ENCODE measurements at regions not wholly inside any gene's neighbourhood (a gene's known extent, or its start where the extent isn't known, plus 50 kb on each side); places are given as distances from the start of the nearest gene placed in this dataset.

DNA sequence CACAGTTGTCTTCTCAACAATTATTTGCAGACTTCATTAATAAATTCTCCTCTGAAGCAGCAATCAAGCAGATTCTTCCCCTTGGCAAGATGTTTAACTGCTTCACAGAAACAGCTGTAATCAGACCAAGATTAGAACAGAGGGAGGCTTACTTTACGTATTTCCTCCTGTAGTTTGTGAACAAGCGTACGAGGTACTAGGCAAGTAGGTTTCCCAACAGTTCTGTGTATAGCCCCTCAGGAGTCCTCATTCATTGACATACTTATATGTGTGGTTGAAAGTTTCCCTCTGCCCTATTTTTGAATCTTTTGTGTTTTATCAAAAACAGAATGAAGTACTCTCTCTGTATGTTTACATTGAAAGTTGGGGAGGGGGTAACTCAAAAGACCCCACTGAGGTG lies 128.0 kb downstream of the SPATA31D1 start:
- DNase-seq (no peak), ATAC-seq (no peak)
- intact Hi-C loops (cut with DNase I) = no loop called here
- Histone ChIP-seq H3K27ac (no peak overlapping the region), H3K27me3 (ENCODE audit: insufficient read depth in 3 of 3, low read length in 2 of 3) (peaks cover 0 to 3% (median 0%) of the 10 kb centered on the region in 3 donors), H3K4me1 (peaks cover 9% of the 10 kb centered on the region), H3K9me3 (no peaks in the 10 kb centered on the region), H3K36me3 (ENCODE audit: insufficient read depth in 1 of 2, low read depth in 1 of 2) (no peaks in the 10 kb centered on the region), H3K4me3 (no peak overlapping the region)
- WGBS, 3 donors = 71 to 80% (median 75%) methylated on average over 3 of the region's 3 CpGs
- TF ChIP-seq CTCF (IDR thresholded peaks at IDR 0.05) = no peak

- H3K9me3 ChIP-seq = no peaks in the 10 kb centered on the region
- no peak overlapping the region for H3K27ac ChIP-seq
- intact Hi-C loops (cut with DNase I) = no loop called here
- H3K27me3 ChIP-seq (ENCODE audit: insufficient read depth in 3 of 3, low read length in 2 of 3) = peaks cover 0 to 3% (median 0%) of the 10 kb centered on the region in 3 donors
- 16 to 32% (median 17%) methylated on average over 7 of the region's 7 CpGs for WGBS, 3 donors
- DNase-seq (no peak), ATAC-seq (peak in 2 of 4 donors; percentile 48 to 53)
- H3K4me1 ChIP-seq = peaks cover 9% of the 10 kb centered on the region
- no peaks in the 10 kb centered on the region for H3K36me3 ChIP-seq (ENCODE audit: insufficient read depth in 1 of 2, low read depth in 1 of 2)
- no peak for TF ChIP-seq CTCF (IDR thresholded peaks at IDR 0.05)
- H3K4me3 ChIP-seq = no peak overlapping the region
These were observed 128.6 kb downstream of the SPATA31D1 start for GRCh38 chr9:82117026-82117811.

GRCh38 chr9:82122731-82123130 lies 134.2 kb downstream of the SPATA31D1 start:
- H3K9me3 ChIP-seq = no peaks in the 10 kb centered on the region
- ATAC-seq = no peak
- peaks cover 0 to 3% (median 0%) of the 10 kb centered on the region in 3 donors for H3K27me3 ChIP-seq (ENCODE audit: insufficient read depth in 3 of 3, low read length in 2 of 3)
- DNase-seq = no peak
- intact Hi-C loops (cut with DNase I) = no loop called here
- H3K27ac ChIP-seq = no peak overlapping the region
- H3K4me3 ChIP-seq = no peak overlapping the region
- no peaks in the 10 kb centered on the region for H3K36me3 ChIP-seq (ENCODE audit: insufficient read depth in 1 of 2, low read depth in 1 of 2)
- peaks cover 6% of the 10 kb centered on the region for H3K4me1 ChIP-seq
- no peak for TF ChIP-seq CTCF (IDR thresholded peaks at IDR 0.05)

GRCh38 chr9:82124090-82124489 lies 135.5 kb downstream of the SPATA31D1 start:
- Histone ChIP-seq H3K27me3 (ENCODE audit: insufficient read depth in 3 of 3, low read length in 2 of 3) (peaks cover 0 to 3% (median 0%) of the 10 kb centered on the region in 3 donors), H3K27ac (no peak overlapping the region), H3K4me1 (no peaks in the 10 kb centered on the region), H3K9me3 (no peaks in the 10 kb centered on the region), H3K4me3 (no peak overlapping the region), H3K36me3 (ENCODE audit: insufficient read depth in 1 of 2, low read depth in 1 of 2) (no peaks in the 10 kb centered on the region)
- ATAC-seq (no peak), DNase-seq (no peak)
- 86 to 95% (median 93%) methylated on average over 3 of the region's 3 CpGs for WGBS, 3 donors
- intact Hi-C loops (cut with DNase I) = no loop called here
- TF ChIP-seq CTCF (IDR thresholded peaks at IDR 0.05) = no peak

GRCh38 chr9:82126256-82126655 lies 137.7 kb downstream of the SPATA31D1 start:
- WGBS, 3 donors = 44 to 55% (median 48%) methylated on average over 3 of the region's 3 CpGs
- no peak overlapping the region for H3K4me3 ChIP-seq
- ATAC-seq (no peak), DNase-seq (no peak)
- H3K4me1 ChIP-seq = no peaks in the 10 kb centered on the region
- H3K36me3 ChIP-seq (ENCODE audit: insufficient read depth in 1 of 2, low read depth in 1 of 2) = no peaks in the 10 kb centered on the region
- intact Hi-C loops (cut with DNase I) = no loop called here
- TF ChIP-seq CTCF (IDR thresholded peaks at IDR 0.05) = no peak
- H3K27ac ChIP-seq = no peak overlapping the region
- peaks cover 0 to under 1% (median 0%) of the 10 kb centered on the region in 3 donors for H3K27me3 ChIP-seq (ENCODE audit: insufficient read depth in 3 of 3, low read length in 2 of 3)
- H3K9me3 ChIP-seq = no peaks in the 10 kb centered on the region

All from psoas muscle (tissue), 7 donors.